ENCODE measurements at regions not wholly inside any gene's neighbourhood (a gene's known extent, or its start where the extent isn't known, plus 50 kb on each side); places are given as distances from the start of the nearest gene placed in this dataset.

- no peak for TF ChIP-seq EZH2 (IDR thresholded peaks at IDR 0.05; ENCODE audit: low read length)
- no peak for TF ChIP-seq CTCF (optimal IDR thresholded peaks at IDR 0.05 in 1 of 3, IDR thresholded peaks at IDR 0.05 in 1 of 3, conservative IDR thresholded peaks at IDR 0.05 in 1 of 3; ENCODE audit: extremely low read depth in 1 of 3, insufficient read depth in 2 of 3, low read length in 3 of 3)
- DNase-seq (ENCODE audit: low read depth, low spot score) = no peak
- dilution Hi-C loops (cut with MboI; ENCODE audit: extremely low pct_ligation_motif_present, low sequenced_read_pairs) = no loop called here
- no peak for FAIRE-seq
- H3K27me3 ChIP-seq (ENCODE audit: control insufficient read depth, extremely low read depth, insufficient read depth, low read length) = no peaks in the 10 kb centered on the region
- H3K36me3 ChIP-seq (ENCODE audit: control insufficient read depth in 2 of 2, extremely low read depth in 1 of 2, insufficient read depth in 2 of 2, low read length in 2 of 2) = no peaks in the 10 kb centered on the region
- no peak overlapping the region for H3K9ac ChIP-seq (ENCODE audit: control insufficient read depth, extremely low read depth, insufficient read depth, low read length)
- no peaks in the 10 kb centered on the region for H4K20me1 ChIP-seq (ENCODE audit: control insufficient read depth, extremely low read depth, insufficient read depth, low read length)
- H2AFZ ChIP-seq (ENCODE audit: control insufficient read depth, low read length) = no peak overlapping the region
- H3K9me3 ChIP-seq (ENCODE audit: control insufficient read depth, low read depth, low read length) = no peaks in the 10 kb centered on the region
- H3K79me2 ChIP-seq (ENCODE audit: control insufficient read depth, insufficient read depth, low read length) = no peaks in the 10 kb centered on the region
- no peak overlapping the region for H3K27ac ChIP-seq (ENCODE audit: control insufficient read depth, insufficient read depth, low read length)
- H3K4me3 ChIP-seq (ENCODE audit: control insufficient read depth in 2 of 3, extremely low read depth in 1 of 3, insufficient read depth in 2 of 3, low read depth in 1 of 3, low read length in 3 of 3) = no peak overlapping the region
- H3K9me1 ChIP-seq (ENCODE audit: control insufficient read depth, extremely low read depth, insufficient read depth, low read length) = no peaks in the 10 kb centered on the region
- no peak overlapping the region for H3K4me2 ChIP-seq (ENCODE audit: control insufficient read depth, extremely low read depth, insufficient read depth, low read depth, low read length)
- H3K4me1 ChIP-seq (ENCODE audit: control insufficient read depth, extremely low read depth, insufficient read depth, low read length) = no peaks in the 10 kb centered on the region
These were observed 702.2 kb downstream of the MECOM start for GRCh38 chr3:168961271-168961670.

- H3K27me3 ChIP-seq (ENCODE audit: control insufficient read depth, extremely low read depth, insufficient read depth, low read length) = no peaks in the 10 kb centered on the region
- H3K4me1 ChIP-seq (ENCODE audit: control insufficient read depth, extremely low read depth, insufficient read depth, low read length) = no peaks in the 10 kb centered on the region
- no peak overlapping the region for H3K27ac ChIP-seq (ENCODE audit: control insufficient read depth, insufficient read depth, low read length)
- no peaks in the 10 kb centered on the region for H3K9me1 ChIP-seq (ENCODE audit: control insufficient read depth, extremely low read depth, insufficient read depth, low read length)
- FAIRE-seq (no peak), DNase-seq (ENCODE audit: low read depth, low spot score) (no peak)
- no peak overlapping the region for H3K4me2 ChIP-seq (ENCODE audit: control insufficient read depth, extremely low read depth, insufficient read depth, low read depth, low read length)
- no peaks in the 10 kb centered on the region for H3K79me2 ChIP-seq (ENCODE audit: control insufficient read depth, insufficient read depth, low read length)
- no peak overlapping the region for H2AFZ ChIP-seq (ENCODE audit: control insufficient read depth, low read length)
- H3K4me3 ChIP-seq (ENCODE audit: control insufficient read depth in 2 of 3, extremely low read depth in 1 of 3, insufficient read depth in 2 of 3, low read depth in 1 of 3, low read length in 3 of 3) = no peak overlapping the region
- dilution Hi-C loops (cut with MboI; ENCODE audit: extremely low pct_ligation_motif_present, low sequenced_read_pairs) = no loop called here
- no peaks in the 10 kb centered on the region for H4K20me1 ChIP-seq (ENCODE audit: control insufficient read depth, extremely low read depth, insufficient read depth, low read length)
- H3K36me3 ChIP-seq (ENCODE audit: control insufficient read depth in 2 of 2, extremely low read depth in 1 of 2, insufficient read depth in 2 of 2, low read length in 2 of 2) = no peaks in the 10 kb centered on the region
- no peak overlapping the region for H3K9ac ChIP-seq (ENCODE audit: control insufficient read depth, extremely low read depth, insufficient read depth, low read length)
- no peak for TF ChIP-seq EZH2 (IDR thresholded peaks at IDR 0.05; ENCODE audit: low read length)
- no peak for TF ChIP-seq CTCF (optimal IDR thresholded peaks at IDR 0.05 in 1 of 3, IDR thresholded peaks at IDR 0.05 in 1 of 3, conservative IDR thresholded peaks at IDR 0.05 in 1 of 3; ENCODE audit: extremely low read depth in 1 of 3, insufficient read depth in 2 of 3, low read length in 3 of 3)
- no peaks in the 10 kb centered on the region for H3K9me3 ChIP-seq (ENCODE audit: control insufficient read depth, low read depth, low read length)
These were observed 703.8 kb downstream of the MECOM start for GRCh38 chr3:168959731-168960130.

Measured in keratinocyte (primary cell).